H1 (cell line): ENCODE measurements at regions not wholly inside any gene's neighbourhood (a gene's known extent, or its start where the extent isn't known, plus 50 kb on each side); places are given as distances from the start of the nearest gene placed in this dataset.

Source experiments
- CTCF ChIA-PET: fragments of 300-600 bp; sonication (Branson Sonifier 250); formaldehyde crosslinking; loops from one replicate; lab custom pipeline; 2021; ENCODE audit not compliant: partially characterized antibody; lab: Charles Lee
- POLR2A ChIA-PET: fragments of 300-600 bp; sonication (Branson Sonifier 250); formaldehyde crosslinking; loops from one replicate; lab custom pipeline; 2021; ENCODE audit warnings: inconsistent platforms; ENCODE audit not compliant: partially characterized antibody; lab: Charles Lee
- DNase-seq, 2 experiments: peaks; one replicate each; pipeline versions ENCODE4 v3.0.0 to v3.0.0-alpha.2; 2010 to 2022; ENCODE audit warnings: low spot score in 2 of 2, low read depth in 1 of 2, mixed read lengths in 1 of 2
- FAIRE-seq: peaks from 2 replicates; lab custom pipeline; 2011; peaks lifted over from hg19 to GRCh38; lab: Jason Lieb, UNC
- H2AFZ ChIP-seq: 2 replicates; pipeline ENCODE4 v1.8.1; 2012; ENCODE audit warnings: low read length, inconsistent platforms
- H2AK5ac ChIP-seq: 2 replicates; pipeline ENCODE4 v1.6.1; 2013; ENCODE audit warnings: low read depth, low read length
- H2BK120ac ChIP-seq: replicated peaks from 2 replicates; pipeline ENCODE3; 2013; ENCODE audit warnings: low read depth, low read length, inconsistent platforms
- H2BK12ac ChIP-seq: 2 replicates; pipeline ENCODE4 v1.6.1; 2013; ENCODE audit warnings: low read depth, low read length
- H2BK15ac ChIP-seq: 2 replicates; pipeline ENCODE4 v1.6.1; 2013; ENCODE audit warnings: low read length
- H2BK20ac ChIP-seq: 2 replicates; pipeline ENCODE4 v1.6.1; 2013; ENCODE audit warnings: low read length
- H2BK5ac ChIP-seq: 2 replicates; pipeline ENCODE4 v1.6.1; 2013; ENCODE audit warnings: low read depth, low read length
- H3K14ac ChIP-seq: 2 replicates; pipeline ENCODE4 v1.6.1; 2013; ENCODE audit warnings: inconsistent platforms; ENCODE audit not compliant: insufficient read length
- H3K18ac ChIP-seq: 2 replicates; pipeline ENCODE4 v1.6.1; 2013; ENCODE audit warnings: low read length; ENCODE audit errors: extremely low read depth
- H3K23ac ChIP-seq: 2 replicates; pipeline ENCODE4 v1.6.1; 2013; ENCODE audit warnings: inconsistent platforms; ENCODE audit not compliant: insufficient read length
- H3K23me2 ChIP-seq: 2 replicates; pipeline ENCODE4 v1.6.1; 2013; ENCODE audit warnings: low read depth, low read length
- H3K27ac ChIP-seq: 2 replicates; pipeline ENCODE4 v1.6.1; 2011; ENCODE audit warnings: low read depth, low read length, inconsistent platforms
- H3K27me3 ChIP-seq, 4 experiments: replicated peaks in 1 of 4; 1 replicate in 1 of 4; 2 replicates in 3 of 4; pipeline versions ENCODE4 v1.6.1 to v1.8.1; 2011 to 2013; ENCODE audit warnings: low read length in 3 of 4, mild to moderate bottlenecking in 3 of 4, inconsistent platforms in 2 of 4, mixed read lengths in 2 of 4, moderate library complexity in 1 of 4; ENCODE audit not compliant: control insufficient read depth in 3 of 4, insufficient read depth in 3 of 4; ENCODE audit errors: extremely low read depth in 1 of 4
- H3K36me3 ChIP-seq, 4 experiments: 2 replicates each; pipeline versions ENCODE4 v1.6.1 to v1.8.1; 2011 to 2013; ENCODE audit warnings: mild to moderate bottlenecking in 4 of 4, low read length in 3 of 4, moderate library complexity in 2 of 4, control low read depth in 1 of 4, inconsistent platforms in 1 of 4; ENCODE audit not compliant: insufficient read depth in 4 of 4, control insufficient read depth in 2 of 4
- H3K4ac ChIP-seq: replicated peaks from 2 replicates; pipeline ENCODE3; 2013; ENCODE audit warnings: low read length, low read depth, mixed read lengths, inconsistent platforms; ENCODE audit not compliant: insufficient read length
- H3K4me1 ChIP-seq, 4 experiments: replicated peaks in 1 of 4; 1 replicate in 1 of 4; 2 replicates in 3 of 4; pipeline versions ENCODE4 v1.6.1 to v1.8.1; 2011 to 2013; ENCODE audit warnings: low read length in 3 of 4, inconsistent platforms in 2 of 4, mixed read lengths in 1 of 4; ENCODE audit not compliant: insufficient read depth in 4 of 4, control insufficient read depth in 3 of 4
- H3K4me2 ChIP-seq, 2 experiments: 2 replicates each; pipeline versions ENCODE4 v1.6.1 to v1.8.1; 2011 to 2013; ENCODE audit warnings: low read depth in 2 of 2, low read length in 2 of 2, control low read depth in 1 of 2, inconsistent platforms in 1 of 2, mild to moderate bottlenecking in 1 of 2; ENCODE audit not compliant: insufficient read depth in 1 of 2
- H3K4me3 ChIP-seq, 4 experiments: fragments of 200-600, 300-600 bp in 1 of 4; sonication (generic), shearing (Covaris generic), sonication (Bioruptor Twin) in 1 of 4; 2 replicates each; pipeline versions ENCODE4 v1.5.1 to v1.8.1; 2011 to 2016; ENCODE audit warnings: low read length in 4 of 4, low read depth in 3 of 4, control low read depth in 2 of 4, inconsistent platforms in 2 of 4, mild to moderate bottlenecking in 2 of 4, mixed read lengths in 1 of 4, moderate library complexity in 1 of 4; ENCODE audit not compliant: insufficient read depth in 2 of 4; ENCODE audit errors: extremely low read depth in 1 of 4
- H3K56ac ChIP-seq: replicated peaks from 2 replicates; pipeline ENCODE3; 2013; ENCODE audit warnings: low read depth, mild to moderate bottlenecking, mixed read lengths, low read length, inconsistent platforms; ENCODE audit not compliant: insufficient read length
- H3K79me1 ChIP-seq: 2 replicates; pipeline ENCODE4 v1.6.1; 2013; ENCODE audit warnings: low read depth, low read length, control low read depth
- H3K79me2 ChIP-seq, 2 experiments: 2 replicates each; pipeline versions ENCODE4 v1.6.1 to v1.8.1; 2012 to 2013; ENCODE audit warnings: low read length in 2 of 2, mild to moderate bottlenecking in 2 of 2, inconsistent platforms in 1 of 2; ENCODE audit not compliant: insufficient read depth in 2 of 2, control insufficient read depth in 1 of 2
- H3K9ac ChIP-seq, 4 experiments: replicated peaks in 1 of 4; 1 replicate in 1 of 4; 2 replicates in 3 of 4; pipeline versions ENCODE4 v1.6.1 to v1.8.1; 2011 to 2013; ENCODE audit warnings: low read depth in 3 of 4, low read length in 3 of 4, control low read depth in 2 of 4, mild to moderate bottlenecking in 2 of 4, moderate library complexity in 2 of 4, inconsistent platforms in 1 of 4; ENCODE audit errors: extremely low read depth in 1 of 4
- H3K9me3 ChIP-seq, 2 experiments: 2 replicates each; pipeline versions ENCODE4 v1.6.1 to v1.8.1; 2012 to 2013; ENCODE audit warnings: mild to moderate bottlenecking in 2 of 2, moderate library complexity in 2 of 2, control low read depth in 1 of 2, inconsistent platforms in 1 of 2, low read depth in 1 of 2, low read length in 1 of 2, mixed read lengths in 1 of 2; ENCODE audit not compliant: insufficient read depth in 2 of 2
- H4K20me1 ChIP-seq, 2 experiments: replicated peaks in 1 of 2; 2 replicates each; pipeline versions ENCODE3 to v1.8.1; 2011 to 2013; ENCODE audit warnings: inconsistent platforms in 2 of 2, low read length in 2 of 2, mild to moderate bottlenecking in 1 of 2; ENCODE audit not compliant: insufficient read depth in 2 of 2, control insufficient read depth in 1 of 2
- H4K5ac ChIP-seq: 2 replicates; pipeline ENCODE4 v1.6.1; 2013; ENCODE audit warnings: low read length, low read depth, mixed read lengths, inconsistent platforms; ENCODE audit not compliant: insufficient read length
- H4K8ac ChIP-seq: 2 replicates; pipeline ENCODE4 v1.8.0; 2013; ENCODE audit warnings: mild to moderate bottlenecking, moderate library complexity, low read length, inconsistent platforms; ENCODE audit not compliant: insufficient read depth; ENCODE audit errors: extremely low read depth
- H4K91ac ChIP-seq: replicated peaks from 2 replicates; pipeline ENCODE3; 2013; ENCODE audit warnings: low read length, mixed read lengths, inconsistent platforms; ENCODE audit not compliant: insufficient read length
- SAP30 ChIP-seq: fragments of 300-600 bp; sonication (generic); IDR thresholded peaks from 2 replicates; pipeline ENCODE4 v1.7.1; 2012; ENCODE audit warnings: low read length, moderate library complexity, mild to moderate bottlenecking, inconsistent platforms; ENCODE audit not compliant: insufficient read depth, insufficient replicate concordance
- TEAD4 ChIP-seq: IDR thresholded peaks from 2 replicates; pipeline ENCODE4 v1.6.1; 2012; ENCODE audit warnings: low read depth, low read length, inconsistent platforms, mixed read lengths
- WGBS, 2 experiments: shearing (Covaris generic) in 1 of 2; methylation state at CpG; one replicate each; pipeline versions ENCODE4 v1.1.6 to v1.1.7; 2013 to 2015; ENCODE audit warnings: low lambda C conversion rate in 2 of 2, mixed read lengths in 2 of 2, inconsistent platforms in 1 of 2, low coverage in 1 of 2, missing lambda C conversion rate in 1 of 2; ENCODE audit not compliant: insufficient replicate concordance in 2 of 2, insufficient coverage in 1 of 2, insufficient read length in 1 of 2; ENCODE audit errors: extremely low coverage in 1 of 2, missing lambda C conversion rate in 1 of 2; 5-methylcytosine and 5-hydroxymethylcytosine counted together

DNA sequence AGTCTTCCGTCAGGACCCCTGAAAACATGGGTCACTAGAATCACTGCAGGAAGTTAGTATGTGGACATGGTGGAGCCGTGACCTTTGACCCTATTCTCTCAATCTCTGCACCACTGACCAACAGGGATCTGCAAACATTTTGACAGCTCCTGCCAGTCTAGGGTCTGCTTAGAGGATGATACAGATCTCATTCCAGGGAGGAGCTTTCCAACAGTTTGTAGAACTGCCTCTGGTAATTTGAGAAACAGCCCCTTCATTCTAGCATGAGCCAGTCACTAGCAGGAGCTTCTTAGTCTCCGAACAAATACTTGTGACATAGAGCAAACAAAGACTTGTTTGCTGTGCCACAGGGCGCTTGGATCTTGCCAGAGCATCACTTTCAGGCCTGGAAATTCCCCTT, 270.3 kb upstream of the CFAP20DC start:
- Histone ChIP-seq H3K79me2 (no peaks in the 10 kb centered on the region), H3K4ac (no peak overlapping the region), H2AFZ (no peak overlapping the region), H3K4me3 (no peak overlapping the region), H3K56ac (no peak overlapping the region), H4K8ac (no peak overlapping the region), H3K4me2 (no peak overlapping the region), H3K79me1 (no peaks in the 10 kb centered on the region), H4K20me1 (no peaks in the 10 kb centered on the region), H2BK120ac (no peak overlapping the region), H2BK12ac (no peak overlapping the region), H3K27ac (no peak overlapping the region), H3K23ac (no peak overlapping the region), H4K91ac (no peak overlapping the region), H3K36me3 (no peaks in the 10 kb centered on the region), H3K27me3 (no peaks in the 10 kb centered on the region), H3K18ac (no peak overlapping the region), H2BK20ac (no peak overlapping the region), H2AK5ac (no peak overlapping the region), H3K4me1 (no peaks in the 10 kb centered on the region), H3K9me3 (no peaks in the 10 kb centered on the region), H3K9ac (no peak overlapping the region), H3K23me2 (no peaks in the 10 kb centered on the region; the same call in 1 of the 2 replicates), H2BK15ac (no peak overlapping the region), H2BK5ac (no peak overlapping the region), H3K14ac (no peak overlapping the region), H4K5ac (no peak overlapping the region)
- FAIRE-seq (no peak), DNase-seq (no peak)
- ChIA-PET POLR2A (interaction anchor here (0.6 kb wide), 1 partner anchor 29 kb away, joined by 3 read pairs; no protein-coding TSS in a partner anchor), CTCF (interaction anchor here (1.2 to 1.9 kb wide), 2 partner anchors 11 to 197 kb away, joined by 3 to 8 read pairs; no protein-coding TSS in a partner anchor)
- TF ChIP-seq SAP30 (no peak), TEAD4 (no peak)
- 92% methylated on average over 4 of the region's 4 CpGs; no CpG with 5 or more reads in 1 of the 2 experiments for WGBS, 2 experiments
